HG02678 (cell line): ENCODE measurements at regions not wholly inside any gene's neighbourhood (a gene's known extent, or its start where the extent isn't known, plus 50 kb on each side); places are given as distances from the start of the nearest gene placed in this dataset.

Experiments
- ATAC-seq: cut with Tn5 transposase; IDR thresholded peaks from one replicate; pipeline ENCODE4 v1.9.1; 2021; ENCODE audit warnings: mild to moderate bottlenecking, moderate library complexity; ENCODE audit not compliant: unreplicated experiment

DNA sequence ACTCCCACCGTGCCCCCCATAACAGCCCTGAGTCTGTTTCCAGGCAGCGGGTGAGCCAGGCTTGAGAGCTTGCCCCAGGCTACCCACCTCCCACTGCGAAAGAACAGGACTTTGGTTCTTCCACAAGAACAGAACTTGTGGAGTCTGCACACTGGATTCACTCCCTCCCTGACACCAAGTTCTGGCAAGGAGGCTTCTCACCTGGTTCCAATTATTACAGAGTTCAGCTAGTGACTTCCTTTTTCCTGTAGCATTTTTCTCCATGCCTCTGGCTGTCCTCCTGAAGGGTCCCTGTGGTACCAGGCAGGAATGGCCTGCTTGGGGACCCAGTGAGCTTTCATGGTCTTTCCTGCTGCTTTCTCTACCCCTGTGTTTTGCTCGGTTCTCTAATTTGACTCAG is 208.6 kb upstream of the SFRP2 start:
- no peak for ATAC-seq

- no peak for ATAC-seq
These were observed 200.6 kb upstream of the SFRP2 start for GRCh38 chr4:153989505-153989904.

GRCh38 chr4:153988492-153989363 is 199.8 kb upstream of the SFRP2 start:
- no peak for ATAC-seq

GRCh38 chr4:153987291-153987690 is 198.4 kb upstream of the SFRP2 start:
- ATAC-seq = no peak

DNA sequence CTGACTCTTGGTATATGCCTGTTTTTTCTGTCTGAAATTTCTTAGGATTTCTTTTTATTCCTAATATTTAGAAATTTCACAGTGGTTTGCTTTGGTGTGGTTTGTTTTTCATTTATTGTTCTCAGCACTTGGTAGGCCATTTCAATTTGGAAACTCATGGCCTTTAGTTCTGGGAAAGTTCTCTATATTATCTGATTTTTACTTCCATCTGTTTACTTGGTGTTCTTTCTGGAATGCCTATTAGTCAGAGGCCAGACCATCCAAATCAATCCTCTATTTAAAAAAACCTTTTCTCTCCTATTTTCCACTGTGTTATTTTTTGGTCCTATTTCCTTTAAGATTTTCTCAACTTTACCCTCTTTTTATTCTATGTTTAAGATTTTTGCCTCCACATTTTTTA is 188.1 kb upstream of the SFRP2 start:
- ATAC-seq = no peak

GRCh38 chr4:153974452-153974851 is 185.6 kb upstream of the SFRP2 start:
- no peak for ATAC-seq

DNA sequence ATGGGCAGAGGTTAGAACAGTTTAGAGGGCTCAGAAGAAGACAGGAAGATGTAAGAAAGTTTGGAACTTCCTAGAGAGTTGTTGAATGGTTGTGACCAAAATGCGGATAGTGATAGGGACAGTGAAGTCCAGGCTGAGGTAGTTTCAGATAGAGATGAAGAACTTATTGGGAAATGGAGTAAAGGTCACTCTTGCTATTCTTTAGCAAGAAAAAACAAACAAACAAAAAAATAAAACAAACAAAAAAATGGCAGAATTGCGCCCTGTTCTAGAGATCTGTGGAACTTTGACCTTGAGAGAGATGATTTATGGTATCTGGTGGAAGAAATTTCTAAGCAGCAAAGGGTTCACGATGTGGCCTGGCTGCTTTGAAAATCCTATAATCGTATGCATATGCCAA is 185.1 kb upstream of the SFRP2 start:
- ATAC-seq = no peak

GRCh38 chr4:153971899-153972298 is 183.0 kb upstream of the SFRP2 start:
- no peak for ATAC-seq

DNA sequence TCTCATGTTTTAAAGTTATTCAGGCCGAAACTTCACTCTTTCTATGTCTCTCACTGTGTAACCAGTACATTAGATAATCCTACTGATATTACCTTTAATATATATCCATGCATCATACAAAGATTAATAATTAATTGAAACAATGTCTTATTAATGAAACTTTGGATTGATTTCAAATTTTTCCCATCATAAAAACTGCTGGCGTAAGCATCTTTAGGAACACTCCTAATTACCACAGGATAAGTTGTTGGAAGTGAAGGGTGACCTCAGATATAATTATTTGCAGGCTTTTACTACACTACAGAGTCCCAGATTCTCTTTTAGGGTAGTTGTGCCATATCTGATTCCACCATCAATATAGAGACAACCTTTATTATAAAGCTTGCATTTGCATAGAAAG is 181.3 kb upstream of the SFRP2 start:
- ATAC-seq = no peak

DNA sequence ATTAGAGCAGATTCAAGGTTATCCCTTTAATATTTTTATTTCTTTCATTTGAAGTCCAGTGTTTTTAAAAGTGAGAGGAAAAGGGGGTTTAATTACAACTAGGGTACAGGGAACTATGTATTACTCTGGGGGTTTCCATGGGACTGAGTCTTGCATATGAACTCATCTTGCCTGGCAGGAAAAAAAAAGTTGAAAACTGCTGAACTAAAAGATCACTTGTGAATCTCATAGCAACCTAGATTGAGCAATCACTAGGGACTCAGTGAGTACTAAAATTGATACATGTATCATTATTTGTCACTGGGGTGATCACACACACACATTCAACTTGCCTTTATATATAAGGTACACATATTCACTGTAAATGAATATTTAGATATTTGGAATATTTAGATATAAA is 180.7 kb upstream of the SFRP2 start:
- ATAC-seq = no peak

DNA sequence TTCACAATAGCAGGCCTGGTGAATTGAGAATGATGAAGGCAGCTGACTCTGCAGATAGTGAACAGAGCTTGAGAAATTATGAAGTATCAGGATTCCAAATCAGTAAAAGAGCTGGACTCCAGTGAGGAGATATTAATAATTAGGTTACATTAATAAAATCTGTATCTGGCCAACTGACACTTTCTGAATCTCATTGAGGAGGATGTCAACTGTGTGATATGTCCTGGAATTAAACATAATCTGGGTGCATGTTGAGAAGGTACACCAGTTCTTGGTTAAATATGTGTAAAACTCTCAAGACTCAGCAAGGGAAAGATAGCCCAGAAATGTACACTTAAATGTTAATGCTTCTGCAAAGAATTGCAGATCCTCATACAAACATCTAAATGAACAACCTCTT is 177.8 kb upstream of the SFRP2 start:
- no peak for ATAC-seq

GRCh38 chr4:153963216-153963615 is 174.3 kb upstream of the SFRP2 start:
- no peak for ATAC-seq

GRCh38 chr4:153962311-153963039 is 173.6 kb upstream of the SFRP2 start:
- no peak for ATAC-seq

GRCh38 chr4:153955327-153955726 is 166.4 kb upstream of the SFRP2 start:
- no peak for ATAC-seq

- ATAC-seq = no peak
These were observed 165.8 kb upstream of the SFRP2 start for GRCh38 chr4:153954654-153955053.

- ATAC-seq = peak; percentile 42
These were observed 161.5 kb upstream of the SFRP2 start for GRCh38 chr4:153950100-153950979.

- no peak for ATAC-seq
These were observed 159.2 kb upstream of the SFRP2 start for GRCh38 chr4:153948041-153948440.

DNA sequence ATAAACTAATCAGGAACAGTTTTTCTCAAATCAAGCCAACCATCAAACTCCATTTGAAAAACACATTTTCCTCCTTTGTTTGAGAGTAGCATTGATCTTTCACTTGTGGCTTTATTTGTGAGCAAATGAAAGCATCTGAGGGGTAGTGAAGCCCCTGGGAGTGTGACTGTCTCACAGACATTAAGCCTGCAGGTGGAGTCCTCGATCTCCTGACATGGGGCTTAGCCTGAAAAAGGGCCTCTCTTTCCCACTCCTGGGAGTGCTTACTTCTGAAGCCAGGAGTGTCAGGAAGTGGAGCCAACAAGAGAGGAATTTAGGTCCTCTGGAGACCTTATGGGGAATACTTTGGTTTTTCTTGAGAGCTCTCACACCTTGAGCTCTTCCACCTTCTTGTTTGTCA is 158.2 kb upstream of the SFRP2 start:
- ATAC-seq = no peak

DNA sequence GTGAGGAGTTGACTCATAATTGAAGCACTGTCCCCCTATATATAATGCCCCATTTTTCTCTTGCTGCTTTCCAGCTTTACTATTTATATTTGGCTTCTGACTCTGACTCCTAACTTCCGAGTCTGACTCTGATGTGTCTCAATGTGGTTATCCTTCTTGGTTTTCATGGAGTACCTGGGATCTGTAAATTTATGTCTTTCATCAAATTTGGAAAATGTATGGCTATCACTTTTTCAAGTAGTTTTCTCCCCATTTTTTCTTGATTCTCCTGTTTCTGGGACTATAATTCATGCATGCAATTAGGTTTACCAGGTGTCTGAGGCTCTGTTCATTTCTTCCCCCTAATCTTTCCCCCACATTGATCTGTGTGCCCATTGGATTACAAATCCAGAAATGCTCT is 156.8 kb upstream of the SFRP2 start:
- ATAC-seq = no peak

GRCh38 chr4:153943738-153944415 is 155.0 kb upstream of the SFRP2 start:
- no peak for ATAC-seq

- ATAC-seq = no peak
These were observed 152.0 kb upstream of the SFRP2 start for GRCh38 chr4:153940916-153941315.
